ENCODE measurements at regions not wholly inside any gene's neighbourhood (a gene's known extent, or its start where the extent isn't known, plus 50 kb on each side); places are given as distances from the start of the nearest gene placed in this dataset.

GRCh38 chr12:13835652-13836051 lies 145.8 kb downstream of the GRIN2B start:
- no peak for ATAC-seq (ENCODE audit: low read depth)
- no peak for TF ChIP-seq RAD21 (IDR thresholded peaks at IDR 0.05; ENCODE audit: low read length)
- TF ChIP-seq POLR2A (IDR thresholded peaks at IDR 0.05; ENCODE audit: low read depth, low read length) = no peak
- no peak for TF ChIP-seq BHLHE40 (IDR thresholded peaks at IDR 0.05; ENCODE audit: low read depth, low read length)
- no peak for TF ChIP-seq RFX5 (IDR thresholded peaks at IDR 0.05; ENCODE audit: low read depth, low read length)
- TF ChIP-seq CEBPB (IDR thresholded peaks at IDR 0.05; ENCODE audit: low read depth, low read length) = no peak
- TF ChIP-seq NFE2L2 (IDR thresholded peaks at IDR 0.05; ENCODE audit: low read depth, low read length) = no peak
- TF ChIP-seq RCOR1 (IDR thresholded peaks at IDR 0.05; ENCODE audit: insufficient replicate concordance, low read length) = no peak
- no peak for TF ChIP-seq FOS (IDR thresholded peaks at IDR 0.05; ENCODE audit: low read depth, low read length)
- no peak for TF ChIP-seq MAZ (IDR thresholded peaks at IDR 0.05; ENCODE audit: borderline replicate concordance, low read depth, low read length)
- TF ChIP-seq MXI1 (IDR thresholded peaks at IDR 0.05; ENCODE audit: borderline replicate concordance, low read depth, low read length) = no peak
- TF ChIP-seq ELK1 (IDR thresholded peaks at IDR 0.05; ENCODE audit: borderline replicate concordance, low read depth, low read length) = no peak
- no peak for TF ChIP-seq MAFK (IDR thresholded peaks at IDR 0.05; ENCODE audit: low read depth, low read length)
- no peak for TF ChIP-seq CTCF (conservative IDR thresholded peaks at IDR 0.05; ENCODE audit: low read depth, low read length)
- Histone ChIP-seq H2BK5ac (ENCODE audit: low read depth, low read length, poor library complexity, severe bottlenecking) (no peak overlapping the region), H3K18ac (ENCODE audit: low read depth, low read length) (no peak overlapping the region), H3K56ac (ENCODE audit: extremely low read depth, insufficient read depth, low read length) (no peak overlapping the region), H3K9ac (ENCODE audit: low read depth, low read length) (no peak overlapping the region), H3K27me3 (ENCODE audit: control insufficient read depth, insufficient read depth, low read length) (no peaks in the 10 kb centered on the region), H4K5ac (ENCODE audit: low read depth, low read length) (no peak overlapping the region), H2BK20ac (ENCODE audit: low read depth, low read length) (no peak overlapping the region), H3K4me1 (ENCODE audit: control insufficient read depth, insufficient read depth, low read length) (no peaks in the 10 kb centered on the region), H4K20me1 (ENCODE audit: insufficient read depth, low read length) (no peaks in the 10 kb centered on the region), H4K91ac (ENCODE audit: insufficient read depth, low read depth, low read length) (no peak overlapping the region), H3K9me3 (ENCODE audit: control insufficient read depth, insufficient read depth, low read length) (peaks cover 2% of the 10 kb centered on the region; the same call in 1 of the 2 replicates), H3K79me1 (ENCODE audit: low read depth in 1 of 2, low read length in 2 of 2) (no peaks in the 10 kb centered on the region), H3K4me2 (ENCODE audit: low read depth, low read length) (no peak overlapping the region), H2AK5ac (ENCODE audit: low read depth, low read length) (no peak overlapping the region), H3K4me3 (ENCODE audit: insufficient read depth, low read depth, low read length) (no peak overlapping the region), H3K36me3 (ENCODE audit: control insufficient read depth, insufficient read depth, low read length) (no peaks in the 10 kb centered on the region), H2BK15ac (ENCODE audit: low read depth, low read length) (no peak overlapping the region), H3K27ac (ENCODE audit: insufficient read depth, low read length) (no peak overlapping the region), H2AK9ac (replicated peaks; ENCODE audit: low read depth, low read length, poor library complexity) (no peak overlapping the region), H2BK120ac (ENCODE audit: low read depth, low read length) (no peak overlapping the region), H3K14ac (replicated peaks; ENCODE audit: low read depth, low read length) (no peak overlapping the region), H2AFZ (replicated peaks; ENCODE audit: low read length, poor library complexity) (no peak overlapping the region), H3K23ac (ENCODE audit: low read depth, low read length) (no peak overlapping the region), H3K9me1 (ENCODE audit: insufficient read depth, low read length) (no peaks in the 10 kb centered on the region), H3K4ac (ENCODE audit: low read depth, low read length) (no peak overlapping the region), H4K8ac (ENCODE audit: low read depth in 2 of 2, low read length in 2 of 2) (no peak overlapping the region)
- dilution Hi-C loops (cut with HindIII; ENCODE audit: low sequenced_read_pairs, unreplicated experiment) (no loop called here), in situ Hi-C loops (cut with MboI; ENCODE audit: low sequenced_read_pairs) (no loop called here), intact Hi-C loops (cut with micrococcal nuclease) (no loop called here)
- BruUV-seq (replicated peaks) = no TSS peak
- POLR2A ChIA-PET (ENCODE audit: unreplicated experiment) = no interaction called here
- no CpG with 5 or more reads among the region's 1 CpG for WGBS, 2 experiments (ENCODE audit: extremely low coverage in 2 of 2, insufficient read length in 1 of 2)
- CTCF ChIA-PET = no interaction called here
- DNase-seq = no peak

All from IMR-90 (cell line).